SIG-M5 treated with dmso at 0.1 percent for 504 hours (cell line): ENCODE measurements at regions not wholly inside any gene's neighbourhood (a gene's known extent, or its start where the extent isn't known, plus 50 kb on each side); places are given as distances from the start of the nearest gene placed in this dataset.

Experiments
- DNase-seq: peaks from one replicate; lab custom pipeline; 2025; ENCODE audit not compliant: unreplicated experiment; lab: John Stamatoyannopoulos, UW

DNA sequence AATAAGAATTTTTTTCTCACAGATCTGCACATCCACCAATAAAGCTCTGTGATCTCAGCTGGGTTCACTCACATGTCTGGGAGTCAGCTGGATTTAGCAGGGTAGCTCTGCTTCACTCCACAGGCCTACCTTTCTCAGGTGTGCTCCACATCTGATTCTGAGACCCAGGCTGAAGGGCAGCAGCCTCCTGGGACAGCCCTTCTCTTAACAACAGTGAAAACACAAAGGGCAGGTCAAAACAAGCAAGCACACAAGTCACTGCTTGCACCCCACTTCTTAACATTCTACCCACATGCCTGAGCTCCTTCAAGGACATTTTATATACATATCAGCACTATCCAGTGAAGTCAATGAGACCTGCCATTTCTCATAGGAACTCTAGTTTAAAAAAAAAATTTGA is 96.0 kb upstream of the MAP3K4 start:
- no peak for DNase-seq

DNA sequence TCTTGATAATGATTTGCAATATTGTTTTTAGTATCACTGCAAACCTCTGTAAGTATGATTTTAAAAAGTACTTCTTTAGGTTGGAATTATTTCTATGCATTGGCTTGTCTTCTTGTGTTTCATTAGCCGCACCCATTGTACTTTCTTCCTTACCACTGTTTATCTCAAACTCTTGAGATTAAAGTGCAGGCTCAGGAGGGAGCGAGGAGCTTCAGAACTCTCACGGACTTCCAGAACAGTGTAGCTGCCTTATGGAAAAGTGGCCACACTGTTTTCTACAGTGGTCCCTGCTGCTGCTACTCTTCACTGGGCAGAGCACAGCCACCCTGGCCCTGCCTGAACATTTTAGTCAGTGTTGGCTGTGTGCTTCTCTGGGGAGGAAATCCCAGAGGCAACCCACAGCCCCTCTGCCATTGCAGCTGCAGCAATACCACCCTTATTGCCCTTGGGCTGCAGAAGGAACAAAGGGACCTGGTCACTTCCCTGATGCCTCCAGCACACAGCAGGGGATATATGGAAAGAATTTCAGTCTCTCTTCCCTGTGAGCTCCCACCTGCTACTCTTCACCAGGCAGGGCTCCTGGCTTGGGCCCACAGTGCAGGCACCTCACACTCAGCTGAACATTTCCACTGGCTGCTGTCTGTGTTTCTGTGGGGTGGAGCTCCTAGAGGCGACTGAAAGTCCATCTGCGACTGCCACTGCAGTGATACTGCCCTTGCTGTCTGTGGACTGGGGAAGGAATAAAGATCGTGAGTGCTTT is 91.7 kb upstream of the MAP3K4 start:
- DNase-seq, result no peak

DNA sequence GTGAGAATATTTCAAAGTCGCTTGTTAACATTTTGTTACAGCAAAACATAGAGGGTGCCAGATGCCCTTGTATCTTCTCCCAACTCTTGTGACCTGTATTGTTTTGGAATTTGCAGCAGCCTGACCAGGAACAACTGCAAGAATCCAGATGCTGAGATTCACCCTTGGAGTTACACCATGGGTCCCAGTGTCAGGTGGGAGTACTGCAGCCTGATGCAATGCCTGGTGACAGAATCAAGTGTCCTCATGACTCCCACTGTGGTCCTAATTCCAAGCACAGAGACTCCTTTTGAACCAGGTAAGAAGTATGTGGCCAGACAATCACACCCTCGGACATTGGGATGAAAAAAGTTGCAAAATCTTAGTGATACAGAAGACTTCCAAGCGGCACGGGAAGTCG is 79.6 kb upstream of the MAP3K4 start:
- no peak for DNase-seq

DNA sequence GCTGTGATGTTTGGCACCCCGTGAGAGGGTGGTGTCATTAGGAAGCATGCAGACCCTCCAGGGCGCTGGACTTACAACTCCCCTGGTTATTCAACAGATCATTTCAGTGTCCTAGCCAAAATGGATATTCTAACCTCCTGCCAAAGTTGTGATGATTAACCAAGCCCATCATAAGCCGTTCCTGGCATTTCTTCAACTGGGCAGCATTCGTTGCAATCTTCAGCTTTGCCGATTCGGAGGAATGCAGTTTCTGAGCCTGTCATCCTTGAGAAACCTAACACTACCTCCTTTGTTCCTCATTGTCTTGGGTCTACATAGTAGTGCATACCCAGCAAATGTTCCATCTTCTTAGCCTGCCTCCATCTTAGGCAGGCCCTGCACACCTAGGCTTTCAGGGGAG is 79.2 kb upstream of the MAP3K4 start:
- no peak for DNase-seq

DNA sequence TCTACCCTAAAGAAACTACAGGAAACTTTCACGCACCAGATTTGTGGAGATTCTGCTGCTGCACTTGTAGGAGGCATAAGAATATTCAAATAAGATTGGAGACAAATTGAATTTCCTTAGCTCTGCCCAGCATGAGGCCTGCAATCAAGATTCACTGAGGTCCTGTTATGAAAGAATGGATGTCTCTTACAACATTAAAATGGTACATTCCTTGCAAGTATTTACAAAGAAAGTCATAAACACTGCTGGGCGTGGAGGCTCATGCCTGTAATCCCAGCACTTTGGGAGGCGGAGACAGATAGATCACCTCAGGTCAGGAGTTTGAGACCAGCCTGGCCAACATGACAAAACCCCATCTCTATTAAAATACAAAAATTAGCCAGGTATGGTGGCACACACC is 74.0 kb upstream of the MAP3K4 start:
- no peak for DNase-seq

DNA sequence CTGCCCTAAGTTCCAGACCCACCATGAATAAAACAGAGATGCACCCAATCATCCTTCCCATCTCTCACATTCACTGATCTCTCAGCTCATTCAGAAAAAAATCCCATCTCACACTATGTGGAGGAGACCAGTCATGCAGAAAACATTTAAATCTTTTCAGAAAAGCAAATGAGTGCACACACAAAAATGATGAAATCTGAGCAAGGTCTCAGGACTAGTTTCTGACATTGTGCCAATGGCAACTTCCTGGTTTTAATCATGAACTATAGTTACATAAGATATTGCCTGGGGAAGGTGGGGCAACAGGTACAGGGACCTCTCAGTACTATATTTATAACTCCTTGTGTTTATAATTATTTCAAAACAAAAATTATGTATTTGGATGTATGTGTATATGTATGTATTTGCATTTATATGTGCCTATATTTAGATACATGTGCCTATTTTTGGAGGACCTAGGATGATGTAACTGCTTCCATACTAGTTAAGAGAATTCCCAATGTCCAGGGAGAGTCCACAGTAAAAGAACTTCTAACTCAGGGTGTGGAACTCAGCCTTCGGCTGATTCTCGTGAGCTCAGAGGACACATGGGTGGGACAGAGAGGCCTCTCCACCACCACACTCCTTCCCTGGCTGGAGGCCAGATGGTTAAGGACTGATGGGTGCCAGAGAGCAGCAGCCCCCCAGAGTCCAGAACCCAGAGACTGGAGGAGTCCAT is 71.7 kb upstream of the MAP3K4 start:
- DNase-seq, result no peak

DNA sequence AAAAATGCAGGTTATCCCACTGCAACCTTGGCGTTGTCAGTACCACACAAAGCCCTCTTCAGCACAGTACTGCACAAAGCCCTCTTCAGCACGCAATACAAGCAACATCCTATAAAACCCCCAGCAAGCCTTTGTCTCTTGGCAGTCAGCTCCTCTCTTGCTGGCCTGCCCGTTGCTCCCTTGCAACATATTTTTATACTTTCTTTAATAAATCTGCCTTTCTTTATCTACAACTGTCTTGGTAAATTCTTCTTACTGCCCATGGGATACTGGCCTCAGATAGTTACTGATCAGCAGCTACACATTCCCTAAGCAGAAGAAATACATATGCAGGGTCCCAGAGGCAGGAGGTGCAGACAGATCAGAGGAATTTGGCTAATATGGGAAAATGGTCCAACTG is 70.5 kb upstream of the MAP3K4 start:
- no peak for DNase-seq

DNA sequence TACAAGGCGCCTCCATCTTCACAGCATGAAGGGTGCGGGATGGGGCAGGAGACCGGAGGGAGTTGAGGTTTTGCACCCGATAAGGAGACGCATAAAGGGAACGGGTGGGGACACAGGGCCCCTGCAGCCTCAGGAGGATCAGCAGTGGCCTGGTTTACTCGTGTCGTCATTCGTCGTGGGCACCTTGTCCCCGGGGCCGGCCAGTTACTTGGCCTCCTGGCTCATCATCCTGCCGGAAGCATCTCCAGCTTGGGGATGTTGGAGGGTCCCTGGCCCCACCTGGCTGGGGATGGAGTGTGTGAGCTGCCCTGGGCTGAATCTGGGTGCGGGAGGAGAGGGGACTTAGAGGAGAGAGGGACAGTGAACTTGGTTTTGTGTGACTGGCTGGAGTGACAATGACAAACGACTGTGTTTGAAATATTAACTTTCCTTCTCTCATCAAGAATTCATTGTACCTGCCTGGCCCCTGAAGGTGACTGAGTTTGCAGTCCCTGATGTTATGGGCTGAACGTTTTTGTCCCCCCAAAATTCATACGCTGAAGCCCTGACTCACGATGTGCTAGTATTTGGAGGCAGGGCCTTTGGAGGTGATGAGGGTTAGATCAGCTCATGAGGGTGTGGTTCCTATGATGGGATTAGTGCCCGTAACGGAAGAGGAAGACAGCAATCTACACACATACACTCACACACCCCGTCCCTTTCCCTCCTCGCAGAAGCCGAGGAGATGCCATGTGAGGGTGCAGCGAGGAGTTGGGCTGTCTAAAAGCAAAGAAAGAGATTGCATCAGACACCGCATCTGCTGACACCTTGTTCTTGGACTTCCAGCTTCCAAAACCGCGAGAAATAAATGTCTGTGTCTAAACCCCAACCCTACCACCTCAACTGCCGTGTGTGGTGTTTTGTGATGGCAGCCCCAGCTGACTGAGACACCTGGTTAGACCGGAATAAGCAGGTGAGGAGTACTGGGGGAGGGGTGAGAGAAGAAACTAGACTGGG is 65.0 kb upstream of the MAP3K4 start:
- DNase-seq, result no peak

DNA sequence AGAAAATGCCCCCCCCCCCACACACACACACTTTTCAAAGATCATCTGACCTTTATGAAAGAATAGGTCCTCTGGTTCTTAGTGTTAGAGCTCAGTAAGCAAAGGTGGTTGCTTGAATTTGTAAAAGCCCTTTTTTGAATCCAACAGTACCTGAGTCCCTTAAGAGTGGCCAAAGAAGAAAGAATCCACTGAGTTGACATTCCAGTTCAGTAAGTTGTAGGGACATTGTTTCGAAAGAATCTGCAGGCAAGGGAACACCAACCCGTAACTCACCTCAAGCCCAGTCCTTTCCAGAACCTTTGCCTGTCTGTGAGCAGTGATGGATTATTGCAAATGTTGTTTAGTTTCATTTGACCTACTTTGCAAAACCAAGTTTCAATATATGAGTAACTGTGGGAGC is 64.2 kb upstream of the MAP3K4 start:
- no peak for DNase-seq

DNA sequence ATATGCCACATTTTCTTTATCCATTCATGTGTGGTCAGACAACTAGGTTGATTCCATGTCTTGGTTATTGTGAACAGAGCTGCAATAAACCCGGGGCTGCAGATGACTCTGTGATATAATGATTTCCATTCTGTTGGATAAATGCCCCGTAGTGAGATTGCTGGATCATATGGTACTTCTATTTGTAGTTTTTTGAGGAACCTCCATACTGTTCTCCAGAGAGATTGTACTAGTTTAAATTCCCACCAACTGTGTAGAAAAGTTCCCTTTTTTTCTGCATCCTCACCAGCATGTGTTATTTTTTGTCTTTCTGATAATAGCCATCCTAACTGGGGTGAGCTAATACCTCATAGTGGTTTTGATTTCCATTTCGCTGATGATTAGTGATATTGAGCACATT is 62.2 kb upstream of the MAP3K4 start:
- no peak for DNase-seq

DNA sequence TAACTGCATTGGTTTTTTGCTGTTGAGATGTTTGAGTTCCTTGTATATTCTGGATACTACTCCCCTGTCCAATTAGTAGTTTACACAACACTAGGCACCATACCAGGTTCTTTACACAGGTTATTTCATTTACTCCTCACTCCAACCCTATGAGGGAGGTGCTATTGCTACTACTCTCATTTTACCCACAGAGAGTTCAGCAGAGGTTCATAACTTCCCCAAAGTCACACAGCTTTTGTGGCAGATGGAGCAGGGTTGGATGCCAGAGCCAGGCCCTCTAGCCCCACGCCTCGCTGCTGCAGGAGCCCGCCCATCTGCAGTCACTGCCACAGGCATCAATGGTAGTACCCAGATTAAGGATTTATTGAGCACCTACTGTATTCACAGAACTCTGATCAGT is 61.7 kb upstream of the MAP3K4 start:
- DNase-seq, result no peak

DNA sequence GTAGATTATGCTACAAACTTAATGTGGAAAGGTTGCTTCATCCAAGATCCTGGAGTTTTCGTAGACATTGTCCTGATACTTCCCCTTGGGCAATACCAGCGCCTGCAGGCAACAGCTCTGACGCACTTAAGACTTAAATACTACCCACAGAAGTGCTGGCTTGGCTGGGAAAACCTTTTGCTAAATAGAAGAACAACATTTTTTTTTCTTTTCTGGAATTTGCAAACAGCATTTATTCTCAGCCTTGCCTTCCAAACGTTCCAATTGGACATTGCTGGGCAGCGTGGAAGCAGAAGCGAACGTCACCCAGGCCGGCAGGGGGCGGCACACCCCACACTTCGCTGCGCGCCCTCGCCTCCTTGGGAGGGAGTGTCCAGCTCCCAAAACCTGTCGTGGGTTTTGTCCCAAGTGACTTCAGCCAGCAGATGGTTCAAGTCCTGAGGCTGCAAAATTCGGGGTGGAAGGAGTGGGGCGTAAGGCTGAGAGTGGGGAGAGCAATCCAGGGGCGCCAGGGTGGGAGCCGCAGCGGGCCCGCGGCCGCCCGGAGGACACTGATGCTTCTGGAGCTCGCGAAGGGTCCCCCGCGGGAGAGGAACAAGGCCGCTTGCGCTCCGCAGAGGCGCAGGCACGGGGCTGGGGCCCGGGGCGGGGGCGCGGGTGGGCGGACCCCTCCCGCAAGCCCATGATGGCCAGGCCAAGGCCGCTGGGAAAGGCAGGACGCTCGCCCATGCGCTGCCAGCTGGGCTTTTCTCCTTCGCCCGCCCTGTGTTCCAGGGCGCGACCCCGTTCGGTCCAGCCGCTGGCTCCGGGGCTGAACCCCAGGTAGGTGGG is 60.8 kb upstream of the MAP3K4 start:
- DNase-seq, result peak; percentile 14

DNA sequence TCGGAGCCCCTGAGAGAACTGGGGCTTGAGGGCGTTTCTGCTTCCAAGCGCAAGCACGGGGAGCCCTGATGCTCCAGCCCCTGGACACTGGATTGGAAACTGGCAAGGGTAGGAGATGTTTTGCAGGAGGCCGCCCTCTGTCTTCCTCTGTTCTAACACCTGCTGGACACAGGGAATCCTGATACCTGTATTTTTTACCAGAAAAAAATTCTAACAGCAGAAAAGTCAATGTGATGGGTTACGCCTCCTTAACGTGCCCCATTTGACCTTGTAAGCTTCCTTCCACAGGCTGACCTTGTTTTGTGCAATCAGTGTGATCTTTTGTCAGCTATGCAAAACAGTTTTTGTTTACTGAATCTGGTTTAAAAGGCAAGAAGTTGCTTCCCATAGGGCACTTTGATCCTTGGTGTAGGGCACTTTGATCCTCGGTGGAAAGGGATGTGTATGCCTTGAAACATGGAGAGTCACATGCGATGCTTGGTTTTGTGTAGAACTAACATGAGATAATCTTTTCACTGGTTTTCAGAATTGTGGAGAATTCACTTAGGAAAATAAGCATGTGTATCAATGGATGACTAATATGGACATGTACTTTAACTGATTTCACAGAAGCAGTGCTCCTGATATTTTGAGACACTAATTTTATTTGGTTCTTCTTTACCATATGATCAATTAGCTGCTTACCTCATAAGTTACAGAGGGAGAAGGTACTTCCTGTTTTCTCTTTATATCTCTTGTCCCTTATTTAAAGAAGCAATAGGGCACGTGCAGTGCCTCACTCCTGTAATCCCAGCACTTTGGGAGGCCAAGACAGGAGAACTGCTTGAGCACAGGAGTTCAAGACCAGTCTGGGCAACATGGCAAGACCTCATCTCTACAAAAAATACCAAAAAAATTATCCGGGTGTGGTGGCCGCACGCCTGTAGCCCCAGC is 59.9 kb upstream of the MAP3K4 start:
- DNase-seq, result peak; percentile 8

DNA sequence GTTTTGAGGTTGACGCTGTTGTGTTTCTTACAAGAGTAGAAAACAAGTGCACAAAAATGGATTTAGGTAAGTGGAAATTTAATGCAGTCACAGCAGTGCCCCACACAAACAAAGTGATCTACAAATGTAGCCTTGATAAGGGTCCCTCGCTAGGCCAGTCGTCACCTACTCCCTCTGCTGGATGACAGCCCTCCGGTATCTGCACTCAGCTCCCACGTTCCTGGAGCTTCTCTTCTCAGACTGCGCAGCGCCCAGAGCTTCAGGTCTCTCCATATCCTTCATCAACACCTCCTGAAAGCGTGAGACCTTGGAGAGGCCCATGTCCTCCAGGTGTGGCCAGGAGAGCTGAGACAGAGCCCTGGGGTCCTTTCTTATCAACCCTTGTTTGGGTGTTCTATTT is 58.3 kb upstream of the MAP3K4 start:
- no peak for DNase-seq

DNA sequence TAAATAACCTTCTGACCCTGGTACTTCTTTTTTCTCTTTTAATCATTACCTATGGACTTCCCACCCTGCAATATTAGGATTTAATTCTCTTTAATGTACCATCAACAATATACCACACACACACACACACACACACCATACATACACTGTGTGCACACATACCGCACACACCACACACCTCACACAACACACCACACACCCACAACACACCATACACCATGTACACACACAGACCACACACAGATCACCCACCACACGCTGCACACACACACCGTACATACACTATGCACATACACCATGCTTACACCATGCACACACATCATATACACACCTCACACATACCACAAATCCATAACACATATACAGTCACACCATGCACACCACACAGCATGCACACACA is 57.4 kb upstream of the MAP3K4 start:
- no peak for DNase-seq

DNA sequence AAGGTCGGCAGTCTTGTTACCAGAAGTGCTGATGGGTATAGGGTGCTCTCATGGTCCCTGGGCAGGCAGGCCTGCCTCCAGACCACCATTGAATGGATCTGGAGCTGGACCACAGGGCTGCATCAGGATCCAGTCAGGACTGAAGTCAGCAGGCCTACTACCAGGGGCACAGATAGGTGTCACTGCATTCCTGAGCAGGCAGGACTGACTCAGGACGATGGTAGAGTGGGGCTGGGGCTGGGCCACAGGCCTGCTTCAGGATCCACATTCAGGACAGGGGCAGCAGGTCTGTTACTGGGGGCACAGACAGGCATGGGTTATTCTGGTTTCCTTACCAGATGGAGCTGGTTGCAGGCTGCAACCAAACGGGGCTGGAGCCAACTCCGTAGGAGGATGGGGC is 51.4 kb upstream of the MAP3K4 start:
- no peak for DNase-seq
